Peyer's patch (tissue), 4 donors: ENCODE measurements at regions not wholly inside any gene's neighbourhood (a gene's known extent, or its start where the extent isn't known, plus 50 kb on each side); places are given as distances from the start of the nearest gene placed in this dataset.

Source experiments
- CTCF ChIP-seq, 6 experiments: fragments of 450-650 bp in 4 of 6; fragments of 200-600 bp in 2 of 6; sonication (generic) in 1 of 6; IDR thresholded peaks; one replicate each; pipeline ENCODE4 v1.5.1; 2017 to 2019; ENCODE audit warnings: antibody characterized with exemption in 6 of 6, mild to moderate bottlenecking in 3 of 6, moderate library complexity in 1 of 6
- POLR2A ChIP-seq, 2 donors: fragments of 450-650 bp; IDR thresholded peaks; one replicate each; pipeline ENCODE4 v1.5.1; 2017; ENCODE audit warnings: antibody characterized with exemption in 2 of 2, mild to moderate bottlenecking in 2 of 2, moderate library complexity in 2 of 2

- TF ChIP-seq CTCF (IDR thresholded peaks at IDR 0.05) (no peak), POLR2A (IDR thresholded peaks at IDR 0.05) (no peak)
Measured at GRCh38 chr17:83177611-83178532, 98.5 kb downstream of the METRNL start.
